H9 (cell line): ENCODE measurements at regions not wholly inside any gene's neighbourhood (a gene's known extent, or its start where the extent isn't known, plus 50 kb on each side); places are given as distances from the start of the nearest gene placed in this dataset.

Source experiments
- DNase-seq: peaks from one replicate; pipeline ENCODE4 v3.0.0-alpha.2; 2017
- H2AFZ ChIP-seq: one replicate; pipeline ENCODE4 v1.6.1; 2013; ENCODE audit warnings: mild to moderate bottlenecking, low read length, control low read depth, moderate library complexity
- H2AK5ac ChIP-seq: 2 replicates; pipeline ENCODE4 v1.6.1; 2013; ENCODE audit warnings: low read length, control low read depth, mixed read lengths; ENCODE audit not compliant: insufficient read length
- H2BK120ac ChIP-seq: one replicate; pipeline ENCODE4 v1.6.1; 2013; ENCODE audit warnings: low read depth, mild to moderate bottlenecking, low read length, control low read depth, inconsistent platforms; ENCODE audit not compliant: poor library complexity, severe bottlenecking
- H2BK12ac ChIP-seq: 2 replicates; pipeline ENCODE4 v1.6.1; 2013; ENCODE audit warnings: low read length, control low read depth, mixed read lengths, low read depth; ENCODE audit not compliant: insufficient read length
- H2BK15ac ChIP-seq: 2 replicates; pipeline ENCODE4 v1.6.1; 2013; ENCODE audit warnings: low read depth, low read length, control low read depth
- H2BK20ac ChIP-seq: one replicate; pipeline ENCODE4 v1.6.1; 2013; ENCODE audit warnings: low read depth, mild to moderate bottlenecking, low read length, control low read depth, inconsistent platforms; ENCODE audit not compliant: poor library complexity, severe bottlenecking
- H2BK5ac ChIP-seq: 2 replicates; pipeline ENCODE4 v1.6.1; 2013; ENCODE audit warnings: low read length, control low read depth, mixed read lengths; ENCODE audit not compliant: insufficient read length
- H3K14ac ChIP-seq: 2 replicates; pipeline ENCODE4 v1.6.1; 2013; ENCODE audit warnings: low read length, control low read depth; ENCODE audit not compliant: insufficient read depth
- H3K18ac ChIP-seq: 2 replicates; pipeline ENCODE4 v1.6.1; 2013; ENCODE audit warnings: low read depth, mild to moderate bottlenecking, mixed read lengths, low read length, control low read depth; ENCODE audit not compliant: insufficient read length
- H3K23ac ChIP-seq: 2 replicates; pipeline ENCODE4 v1.6.1; 2013; ENCODE audit warnings: low read length, control low read depth, mixed read lengths, low read depth; ENCODE audit not compliant: insufficient read length
- H3K23me2 ChIP-seq: 2 replicates; pipeline ENCODE4 v1.6.1; 2013; ENCODE audit warnings: low read depth, mild to moderate bottlenecking, mixed read lengths, low read length, control low read depth; ENCODE audit not compliant: insufficient read length, poor library complexity, severe bottlenecking
- H3K27ac ChIP-seq: 2 replicates; pipeline ENCODE4 v1.5.1; 2013; ENCODE audit warnings: low read length, control low read depth, mixed read lengths, low read depth; ENCODE audit not compliant: insufficient read length
- H3K27me3 ChIP-seq: 2 replicates; pipeline ENCODE4 v1.6.1; 2013; ENCODE audit warnings: low read length, control low read depth, inconsistent platforms; ENCODE audit not compliant: insufficient read depth
- H3K4ac ChIP-seq: 2 replicates; pipeline ENCODE4 v1.6.1; 2013; ENCODE audit warnings: low read depth, mild to moderate bottlenecking, control low read depth, inconsistent platforms, low read length, moderate library complexity
- H3K4me1 ChIP-seq: 2 replicates; pipeline ENCODE4 v1.6.1; 2013; ENCODE audit warnings: low read length, control low read depth, inconsistent platforms; ENCODE audit not compliant: insufficient read depth
- H3K4me2 ChIP-seq: 2 replicates; pipeline ENCODE4 v1.6.1; 2013; ENCODE audit warnings: low read length, control low read depth, mixed read lengths; ENCODE audit not compliant: insufficient read length, insufficient read depth
- H3K56ac ChIP-seq: 2 replicates; pipeline ENCODE4 v1.6.1; 2013; ENCODE audit warnings: low read depth, mild to moderate bottlenecking, mixed read lengths, low read length, control low read depth; ENCODE audit not compliant: insufficient read length
- H3K79me1 ChIP-seq: 2 replicates; pipeline ENCODE4 v1.6.1; 2013; ENCODE audit warnings: low read depth, mild to moderate bottlenecking, moderate library complexity, low read length, control low read depth, inconsistent platforms; ENCODE audit not compliant: insufficient read depth, poor library complexity, severe bottlenecking
- H3K79me2 ChIP-seq: 2 replicates; pipeline ENCODE4 v1.6.1; 2013; ENCODE audit warnings: low read length, control low read depth, inconsistent platforms; ENCODE audit not compliant: insufficient read depth
- H3K9ac ChIP-seq: 2 replicates; pipeline ENCODE4 v1.6.1; 2013; ENCODE audit warnings: low read length, control low read depth, mixed read lengths; ENCODE audit not compliant: insufficient read length; ENCODE audit errors: extremely low read depth
- H3K9me3 ChIP-seq: one replicate; pipeline ENCODE4 v1.6.1; 2013; ENCODE audit warnings: low read depth, low read length, inconsistent platforms; ENCODE audit not compliant: control insufficient read depth
- H3T11ph ChIP-seq: one replicate; pipeline ENCODE4 v1.6.1; 2013; ENCODE audit warnings: mild to moderate bottlenecking, low read length, control low read depth, inconsistent platforms
- H4K20me1 ChIP-seq: one replicate; pipeline ENCODE4 v1.6.1; 2013; ENCODE audit not compliant: control insufficient read depth, insufficient read length, insufficient read depth
- H4K5ac ChIP-seq: 2 replicates; pipeline ENCODE4 v1.6.1; 2013; ENCODE audit warnings: low read depth, mild to moderate bottlenecking, mixed read lengths, low read length, control low read depth; ENCODE audit not compliant: insufficient read length
- H4K8ac ChIP-seq: replicated peaks from 2 replicates; pipeline ENCODE4 v1.6.1; 2013; ENCODE audit warnings: low read length, control low read depth, mixed read lengths, low read depth; ENCODE audit not compliant: insufficient read length
- H4K91ac ChIP-seq: 2 replicates; pipeline ENCODE4 v1.6.1; 2013; ENCODE audit warnings: low read depth, mild to moderate bottlenecking, moderate library complexity, mixed read lengths, low read length, control low read depth; ENCODE audit not compliant: insufficient read length
- H3K27ac Mint-ChIP-seq, 3 experiments: 2 replicates in 2 of 3; 3 replicates in 1 of 3; pipeline ENCODE4 v1.8.0; 2020 to 2021; ENCODE audit warnings: mixed read lengths in 3 of 3, mild to moderate bottlenecking in 1 of 3, moderate library complexity in 1 of 3
- H3K27me3 Mint-ChIP-seq: 2 replicates; pipeline ENCODE4 v1.8.0; 2021; ENCODE audit warnings: low read depth, mild to moderate bottlenecking, moderate library complexity, mixed read lengths
- H3K36me3 Mint-ChIP-seq, 3 experiments: 2 replicates in 2 of 3; 3 replicates in 1 of 3; pipeline ENCODE4 v1.8.0; 2020 to 2021; ENCODE audit warnings: low read depth in 3 of 3, mixed read lengths in 3 of 3; ENCODE audit not compliant: insufficient read depth in 1 of 3
- H3K4me1 Mint-ChIP-seq, 2 experiments: 2 replicates each; pipeline ENCODE4 v1.8.0; 2020; ENCODE audit warnings: mixed read lengths in 2 of 2
- H3K4me3 Mint-ChIP-seq, 2 experiments: 2 replicates in 1 of 2; 3 replicates in 1 of 2; pipeline ENCODE4 v1.8.0; 2020 to 2021; ENCODE audit warnings: mild to moderate bottlenecking in 2 of 2, mixed read lengths in 2 of 2, moderate library complexity in 1 of 2
- H3K9me3 Mint-ChIP-seq, 2 experiments: 2 replicates in 1 of 2; 3 replicates in 1 of 2; pipeline ENCODE4 v1.8.0; 2020; ENCODE audit warnings: mild to moderate bottlenecking in 2 of 2, mixed read lengths in 2 of 2, moderate library complexity in 1 of 2
- WGBS: extraction: QIAGEN DNeasy Blood & Tissue Kit; methylation state at CpG from one replicate; pipeline ENCODE4 v1.1.7; 2013; ENCODE audit warnings: missing lambda C conversion rate, low lambda C conversion rate, mixed read lengths; ENCODE audit not compliant: insufficient read length; ENCODE audit errors: extremely low coverage; 5-methylcytosine and 5-hydroxymethylcytosine counted together
- TF ChIP-seq, protein P1 (sequence below): fragments of 200-600 bp; sonication (generic); conservative IDR thresholded peaks from 3 replicates; pipeline ENCODE4 v1.8.0; 2021; ENCODE audit warnings: antibody characterized with exemption, mild to moderate bottlenecking

DNA sequence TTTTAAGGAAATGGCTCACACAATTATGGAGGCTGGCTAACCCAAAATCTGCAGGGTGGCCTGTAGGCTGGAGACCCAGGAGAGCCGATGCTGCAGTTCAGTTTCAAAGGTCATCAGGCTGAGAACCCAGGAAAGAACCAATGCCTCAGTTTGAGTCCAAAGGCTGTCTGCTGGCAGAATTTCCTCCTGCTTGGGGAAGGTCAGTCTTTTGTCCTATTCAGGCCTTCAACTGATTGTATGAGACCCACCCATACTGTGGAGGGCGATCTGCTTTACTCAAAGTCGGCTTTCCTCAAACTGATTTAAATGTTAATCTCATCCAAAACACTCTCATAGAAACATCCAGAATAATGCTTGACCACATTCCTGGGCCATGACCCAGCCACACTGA is 189.7 kb upstream of the CDYL start:
- H3K18ac ChIP-seq, result no peak overlapping the region
- H2BK5ac ChIP-seq, result no peak overlapping the region
- no peak overlapping the region for H4K91ac ChIP-seq
- TF ChIP-seq, protein P1, sequence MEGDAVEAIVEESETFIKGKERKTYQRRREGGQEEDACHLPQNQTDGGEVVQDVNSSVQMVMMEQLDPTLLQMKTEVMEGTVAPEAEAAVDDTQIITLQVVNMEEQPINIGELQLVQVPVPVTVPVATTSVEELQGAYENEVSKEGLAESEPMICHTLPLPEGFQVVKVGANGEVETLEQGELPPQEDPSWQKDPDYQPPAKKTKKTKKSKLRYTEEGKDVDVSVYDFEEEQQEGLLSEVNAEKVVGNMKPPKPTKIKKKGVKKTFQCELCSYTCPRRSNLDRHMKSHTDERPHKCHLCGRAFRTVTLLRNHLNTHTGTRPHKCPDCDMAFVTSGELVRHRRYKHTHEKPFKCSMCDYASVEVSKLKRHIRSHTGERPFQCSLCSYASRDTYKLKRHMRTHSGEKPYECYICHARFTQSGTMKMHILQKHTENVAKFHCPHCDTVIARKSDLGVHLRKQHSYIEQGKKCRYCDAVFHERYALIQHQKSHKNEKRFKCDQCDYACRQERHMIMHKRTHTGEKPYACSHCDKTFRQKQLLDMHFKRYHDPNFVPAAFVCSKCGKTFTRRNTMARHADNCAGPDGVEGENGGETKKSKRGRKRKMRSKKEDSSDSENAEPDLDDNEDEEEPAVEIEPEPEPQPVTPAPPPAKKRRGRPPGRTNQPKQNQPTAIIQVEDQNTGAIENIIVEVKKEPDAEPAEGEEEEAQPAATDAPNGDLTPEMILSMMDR, result no peak
- H4K8ac ChIP-seq, result no peak overlapping the region
- no peaks in the 10 kb centered on the region for H3K79me1 ChIP-seq
- no peak overlapping the region for H3K4me2 ChIP-seq
- no peak overlapping the region for H4K5ac ChIP-seq
- no peaks in the 10 kb centered on the region for H4K20me1 ChIP-seq
- no peaks in the 10 kb centered on the region for H3K23me2 ChIP-seq
- WGBS, result no CpG with 5 or more reads among the region's 3 CpGs
- no peak overlapping the region for H2AFZ ChIP-seq
- no peak overlapping the region for H3K9ac ChIP-seq
- H3K23ac ChIP-seq, result no peak overlapping the region
- no peak overlapping the region for H2BK12ac ChIP-seq
- DNase-seq, result no peak
- H2BK120ac ChIP-seq, result no peak overlapping the region
- no peak overlapping the region for H3K27ac ChIP-seq
- no peak overlapping the region for H3K27ac Mint-ChIP-seq
- no peak overlapping the region for H3K4ac ChIP-seq
- peaks cover 5% of the 10 kb centered on the region for H3K27me3 Mint-ChIP-seq
- H3K9me3 ChIP-seq, result no peaks in the 10 kb centered on the region
- no peak overlapping the region for H2BK15ac ChIP-seq
- H2AK5ac ChIP-seq, result no peak overlapping the region
- no peaks in the 10 kb centered on the region for H3K79me2 ChIP-seq
- H3K4me3 Mint-ChIP-seq, result no peak overlapping the region
- H2BK20ac ChIP-seq, result no peak overlapping the region
- H3K4me1 Mint-ChIP-seq, result peaks cover 3 to 7% of the 10 kb centered on the region in 2 experiments; a peak in 1 of 4 replicates
- no peaks in the 10 kb centered on the region; a peak in 1 of 7 replicates for H3K36me3 Mint-ChIP-seq
- no peaks in the 10 kb centered on the region for H3K27me3 ChIP-seq
- H3K4me1 ChIP-seq, result no peaks in the 10 kb centered on the region
- no peaks in the 10 kb centered on the region for H3K9me3 Mint-ChIP-seq
- no peak overlapping the region for H3T11ph ChIP-seq
- H3K56ac ChIP-seq, result no peak overlapping the region
- no peak overlapping the region for H3K14ac ChIP-seq
